GM18507 (cell line): ENCODE measurements at regions not wholly inside any gene's neighbourhood (a gene's known extent, or its start where the extent isn't known, plus 50 kb on each side); places are given as distances from the start of the nearest gene placed in this dataset.
A peak's percentile ranks its signal among the peaks of the same experiment; 100 is the strongest.
"Not testable (repeated sequence)": the region's sequence is repeated elsewhere in the genome, so short reads cannot be mapped to it uniquely, and the experiment has no call there.

ENCODE experiments used
- DNase-seq: peaks from one replicate; pipeline ENCODE4 v3.0.0; 2011; ENCODE audit warnings: low read depth; ENCODE audit not compliant: insufficient read length; ENCODE audit errors: extremely low spot score
- FAIRE-seq: peaks from 2 replicates; lab custom pipeline; 2011; peaks lifted over from hg19 to GRCh38; lab: Jason Lieb, UNC

- FAIRE-seq (no peak), DNase-seq (no peak)
These were observed 112.2 kb upstream of the JADE1 start for GRCh38 chr4:128697323-128697722.

- FAIRE-seq, result no peak
These were observed 119.5 kb upstream of the JADE1 start for GRCh38 chr4:128690011-128690410.

DNA sequence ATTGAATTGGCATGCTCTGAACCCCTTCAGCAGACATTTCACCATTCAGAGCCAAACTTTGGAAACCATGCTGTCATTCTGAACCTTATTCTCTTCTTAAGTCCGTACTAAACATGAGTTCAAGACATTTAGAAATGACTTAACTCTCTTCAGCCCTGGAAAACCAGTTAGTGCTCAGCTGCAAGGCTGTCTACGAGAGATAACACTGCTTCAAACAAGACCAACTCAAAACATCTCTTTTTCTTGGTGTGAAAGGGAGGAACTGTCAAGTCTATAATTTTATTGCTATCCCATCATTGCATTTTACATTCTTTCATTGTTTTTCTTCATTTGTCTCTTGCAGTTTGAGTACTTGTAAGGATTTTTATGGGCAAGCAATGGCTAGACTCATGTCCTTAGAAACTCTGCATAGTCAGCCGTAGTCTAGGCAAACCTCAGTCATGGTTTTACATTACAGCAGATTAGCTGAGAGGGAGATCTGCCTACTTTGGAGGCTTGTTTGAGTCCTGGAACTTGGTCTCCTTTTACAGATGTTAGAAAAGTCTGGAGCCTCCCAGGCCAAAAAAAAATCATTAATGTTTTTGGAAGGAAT, 120.6 kb upstream of the JADE1 start:
- FAIRE-seq (no peak), DNase-seq (no peak)

More at GRCh38 chr4:128690011-128690410, 119.5 kb upstream of the JADE1 start:
- no peak for DNase-seq

DNA sequence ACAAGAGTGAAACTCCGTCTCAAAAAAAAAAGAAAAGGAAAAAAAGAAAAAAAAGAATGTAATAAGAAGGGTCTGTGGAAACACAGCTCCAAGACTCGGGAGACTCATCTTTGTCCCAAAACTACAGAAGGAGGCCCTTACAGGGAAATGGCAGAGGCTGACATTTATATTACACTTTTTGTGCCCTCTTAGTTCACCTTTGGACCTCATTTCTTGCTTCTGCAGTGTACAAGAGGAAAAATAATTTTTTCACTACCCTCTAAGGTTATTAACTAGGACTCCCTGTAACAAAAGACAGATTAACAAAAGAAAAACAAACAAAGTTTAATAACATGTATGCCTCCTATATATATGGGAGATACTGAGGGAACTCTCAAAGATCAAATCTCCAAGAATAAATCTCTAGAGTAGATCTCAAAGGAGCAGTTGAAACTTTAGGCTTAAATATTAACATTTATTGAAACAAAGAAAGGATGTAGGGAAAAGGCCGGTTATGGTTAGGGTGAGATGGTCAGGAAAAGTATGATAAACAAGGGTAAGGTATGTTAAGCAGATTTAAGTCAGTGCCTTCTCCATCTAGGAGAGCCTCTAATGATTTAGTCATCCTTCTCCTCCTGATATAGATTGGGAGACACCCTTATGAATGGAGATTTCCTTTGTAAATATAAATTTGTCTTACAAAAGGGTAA, 121.3 kb upstream of the JADE1 start:
- DNase-seq (no peak), FAIRE-seq (no peak)

- no peak for FAIRE-seq
- DNase-seq, result no peak
These were observed 122.7 kb upstream of the JADE1 start for GRCh38 chr4:128686810-128687209.

DNA sequence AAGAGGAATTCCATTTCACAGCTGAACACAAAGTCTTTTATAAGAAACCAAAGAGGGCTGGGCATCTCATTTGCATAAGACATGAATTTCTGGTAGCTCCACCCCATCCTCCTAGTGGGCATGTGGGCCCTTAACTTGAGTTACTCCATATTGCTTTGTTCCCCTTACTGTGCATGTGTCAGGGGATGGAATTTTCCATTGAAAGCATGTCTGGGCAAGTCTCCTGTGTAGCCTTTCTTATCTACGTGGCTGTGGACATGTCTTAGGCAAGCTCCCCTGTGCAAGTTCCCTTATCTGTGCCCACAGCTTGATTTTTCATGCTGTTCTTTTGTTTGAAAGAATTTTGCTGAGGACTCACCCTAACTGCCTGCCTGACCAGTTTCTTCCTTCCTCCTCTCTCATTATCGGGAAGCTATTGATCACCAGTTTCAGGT, 123.5 kb upstream of the JADE1 start:
- FAIRE-seq (no peak), DNase-seq (no peak)

DNA sequence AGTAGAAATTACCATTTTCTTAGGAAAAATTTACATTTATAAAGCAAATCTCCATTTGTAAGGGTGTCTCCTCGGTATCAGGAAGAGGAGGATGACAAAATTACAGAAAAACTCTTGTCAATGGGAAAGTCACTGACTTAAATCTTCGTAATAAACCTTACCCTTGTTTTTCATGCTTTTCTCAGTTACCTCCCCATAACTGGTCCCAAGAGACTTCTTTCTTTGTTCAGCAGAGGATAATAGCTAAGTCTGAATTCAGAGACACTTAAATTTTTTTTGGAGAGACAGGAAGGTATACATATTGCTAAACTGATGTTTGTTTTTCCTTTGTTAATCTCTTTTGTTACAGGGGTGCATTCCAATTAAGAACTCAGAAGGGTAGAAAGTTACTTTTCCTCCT, 125.5 kb upstream of the JADE1 start:
- no peak for DNase-seq
- FAIRE-seq, result no peak

DNA sequence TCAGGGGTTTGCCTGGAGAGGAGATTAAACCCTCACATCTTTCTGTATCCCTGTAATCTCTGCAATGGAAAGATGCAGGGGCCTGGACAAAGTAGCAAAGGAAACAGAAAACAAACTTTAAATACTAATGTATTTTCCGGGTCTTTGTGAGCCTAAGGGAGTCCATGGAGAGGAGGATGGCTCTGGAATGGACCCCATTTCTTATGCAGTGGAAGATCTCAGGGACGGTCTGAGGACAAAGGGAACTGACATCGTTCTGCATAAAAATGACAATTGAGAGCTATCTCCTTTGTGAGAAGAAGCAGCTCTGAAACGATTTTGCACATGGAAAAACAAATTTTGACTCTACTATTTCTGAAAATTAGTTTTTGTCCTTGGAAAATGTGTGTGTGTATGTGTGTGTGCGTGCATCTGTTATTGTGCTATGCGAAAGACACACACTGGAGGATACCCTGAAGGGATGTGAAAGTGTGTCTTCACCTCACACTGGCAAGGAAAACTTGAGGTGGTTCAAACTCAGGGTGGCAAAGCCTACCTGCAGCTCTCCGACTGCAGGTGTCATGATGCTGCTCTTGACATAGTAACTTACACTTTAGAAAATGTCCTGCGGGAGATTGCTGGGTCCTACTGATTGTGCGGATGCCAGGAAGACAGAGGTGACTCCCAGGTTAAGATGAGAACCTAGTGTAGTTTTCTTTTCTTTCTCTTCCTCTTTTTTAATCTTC, 126.4 kb upstream of the JADE1 start:
- FAIRE-seq, result no peak
- DNase-seq, result no peak

DNA sequence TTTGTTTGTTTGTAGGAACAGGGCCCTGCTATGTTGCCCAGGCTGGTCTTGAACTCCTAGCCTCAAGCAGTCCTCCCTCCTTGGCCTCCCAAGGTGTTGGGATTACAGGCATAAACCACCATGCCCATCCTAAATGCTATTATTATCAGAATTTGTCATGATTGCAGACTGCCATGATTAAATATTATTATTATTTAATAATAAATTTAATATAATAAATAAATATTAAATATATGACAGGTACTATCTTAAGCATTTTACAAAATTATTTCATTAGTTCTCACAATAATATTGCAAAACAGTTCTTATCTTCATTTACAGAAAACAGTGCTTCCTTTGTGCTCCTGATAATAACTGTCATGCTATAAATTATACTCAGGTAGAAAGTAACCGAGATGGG, 133.4 kb upstream of the JADE1 start:
- FAIRE-seq (no peak), DNase-seq (no peak)

GRCh38 chr4:128675083-128675482, 134.4 kb upstream of the JADE1 start:
- DNase-seq (peak; percentile 33), FAIRE-seq (peak; percentile 81)

GRCh38 chr4:128673159-128673558, 136.3 kb upstream of the JADE1 start:
- not testable (repeated sequence) for DNase-seq, FAIRE-seq

GRCh38 chr4:128672596-128672995, 136.9 kb upstream of the JADE1 start:
- FAIRE-seq, DNase-seq: not testable (repeated sequence)

GRCh38 chr4:128670513-128670912, 139.0 kb upstream of the JADE1 start:
- no peak for FAIRE-seq
- no peak for DNase-seq

GRCh38 chr4:128668566-128668965, 140.9 kb upstream of the JADE1 start:
- DNase-seq, result no peak
- FAIRE-seq, result no peak

GRCh38 chr4:128665514-128665913, 144.0 kb upstream of the JADE1 start:
- FAIRE-seq (no peak), DNase-seq (no peak)

DNA sequence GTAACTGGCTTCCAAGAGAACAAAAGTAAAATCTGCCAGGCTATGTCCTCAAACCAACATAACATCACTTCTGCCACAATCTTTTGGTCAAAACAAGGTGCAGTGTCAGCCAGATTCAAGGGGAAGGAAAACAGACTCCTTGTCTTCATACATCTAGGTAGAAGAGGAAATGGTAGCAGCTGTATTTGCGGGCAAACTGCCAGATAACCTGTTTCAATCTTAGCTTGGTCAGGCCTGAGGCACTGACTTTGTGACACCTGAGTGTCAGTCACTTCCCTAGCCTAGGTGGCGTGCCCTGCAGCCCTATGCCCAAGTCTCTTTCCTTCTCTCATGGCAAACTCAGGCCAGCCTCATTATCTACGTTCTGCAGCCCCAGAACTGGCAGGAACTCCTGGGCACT, 146.2 kb upstream of the JADE1 start:
- peak; percentile 55 for FAIRE-seq
- no peak for DNase-seq

GRCh38 chr4:128661479-128661878, 148.0 kb upstream of the JADE1 start:
- no peak for FAIRE-seq
- no peak for DNase-seq

DNA sequence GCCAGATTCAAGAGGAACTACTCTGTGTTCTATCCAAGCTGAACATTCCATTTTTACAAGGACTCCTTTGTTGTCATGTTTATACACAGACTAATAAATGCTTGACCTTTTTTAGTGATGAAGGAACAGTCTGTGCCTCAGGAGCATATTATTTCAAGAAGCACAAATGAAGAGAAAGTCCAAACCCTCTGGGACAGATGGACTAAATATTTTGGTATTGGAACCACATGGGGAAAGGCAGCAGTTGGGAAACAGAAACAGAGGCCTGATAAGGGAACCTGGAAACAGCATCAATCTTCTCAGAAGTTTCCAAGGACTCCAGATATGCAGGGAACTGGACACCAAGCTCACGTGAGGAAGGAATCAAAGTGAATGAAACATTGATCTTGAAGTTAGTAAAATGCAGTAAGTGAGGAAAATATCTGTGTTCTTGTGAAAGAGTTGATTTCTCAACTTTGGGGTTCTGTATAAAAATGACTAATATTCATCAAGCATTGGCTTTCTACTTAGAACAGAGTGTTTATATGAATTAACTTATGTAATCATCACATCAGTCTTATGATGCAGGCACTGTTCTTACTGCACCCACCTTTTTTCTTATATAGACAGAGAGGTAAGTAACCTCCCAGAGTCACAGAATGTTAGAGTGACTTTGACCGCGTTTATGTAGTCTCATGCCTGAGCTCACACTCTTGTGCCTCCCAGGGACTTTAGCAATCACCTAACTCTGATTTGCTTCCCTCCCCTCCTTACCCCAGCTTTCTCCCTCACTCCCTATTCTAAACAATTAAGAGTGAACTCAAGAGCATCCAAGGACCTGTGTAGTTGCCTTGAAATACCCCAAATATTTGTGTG, 148.9 kb upstream of the JADE1 start:
- FAIRE-seq, result no peak

GRCh38 chr4:128658214-128658631, 151.3 kb upstream of the JADE1 start:
- FAIRE-seq, result no peak

More for the DNA sequence above, 148.9 kb upstream of the JADE1 start:
- DNase-seq, result no peak

DNA sequence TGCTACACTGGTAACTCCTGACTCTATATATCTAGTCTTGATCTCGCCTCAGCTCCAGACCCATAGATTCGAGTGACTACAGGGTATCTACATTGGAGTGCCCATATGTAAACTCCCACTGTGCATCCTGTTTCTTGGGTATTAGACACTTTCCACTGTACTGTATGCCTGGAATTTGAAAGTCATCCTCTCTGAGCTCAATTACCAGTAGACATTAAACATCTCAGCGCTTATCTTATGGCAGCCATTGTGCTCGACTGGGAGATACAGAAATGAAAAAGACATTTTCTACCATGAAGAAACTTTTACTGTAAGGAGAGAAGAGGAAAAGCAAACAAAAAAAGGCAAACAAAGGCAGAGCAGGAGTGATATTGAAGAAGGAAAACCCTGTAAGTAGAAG, 151.9 kb upstream of the JADE1 start:
- no peak for FAIRE-seq

More at GRCh38 chr4:128658214-128658631, 151.3 kb upstream of the JADE1 start:
- no peak for DNase-seq

More for the DNA sequence above, 151.9 kb upstream of the JADE1 start:
- no peak for DNase-seq
